HG02938 (cell line): ENCODE measurements at regions not wholly inside any gene's neighbourhood (a gene's known extent, or its start where the extent isn't known, plus 50 kb on each side); places are given as distances from the start of the nearest gene placed in this dataset.
A peak's percentile ranks its signal among the peaks of the same experiment; 100 is the strongest.
"Not testable (repeated sequence)": the region's sequence is repeated elsewhere in the genome, so short reads cannot be mapped to it uniquely, and the experiment has no call there.

Source experiments
- ATAC-seq: cut with Tn5 transposase; IDR thresholded peaks from one replicate; pipeline ENCODE4 v1.9.1; 2021; ENCODE audit warnings: mild to moderate bottlenecking, moderate library complexity; ENCODE audit not compliant: unreplicated experiment

DNA sequence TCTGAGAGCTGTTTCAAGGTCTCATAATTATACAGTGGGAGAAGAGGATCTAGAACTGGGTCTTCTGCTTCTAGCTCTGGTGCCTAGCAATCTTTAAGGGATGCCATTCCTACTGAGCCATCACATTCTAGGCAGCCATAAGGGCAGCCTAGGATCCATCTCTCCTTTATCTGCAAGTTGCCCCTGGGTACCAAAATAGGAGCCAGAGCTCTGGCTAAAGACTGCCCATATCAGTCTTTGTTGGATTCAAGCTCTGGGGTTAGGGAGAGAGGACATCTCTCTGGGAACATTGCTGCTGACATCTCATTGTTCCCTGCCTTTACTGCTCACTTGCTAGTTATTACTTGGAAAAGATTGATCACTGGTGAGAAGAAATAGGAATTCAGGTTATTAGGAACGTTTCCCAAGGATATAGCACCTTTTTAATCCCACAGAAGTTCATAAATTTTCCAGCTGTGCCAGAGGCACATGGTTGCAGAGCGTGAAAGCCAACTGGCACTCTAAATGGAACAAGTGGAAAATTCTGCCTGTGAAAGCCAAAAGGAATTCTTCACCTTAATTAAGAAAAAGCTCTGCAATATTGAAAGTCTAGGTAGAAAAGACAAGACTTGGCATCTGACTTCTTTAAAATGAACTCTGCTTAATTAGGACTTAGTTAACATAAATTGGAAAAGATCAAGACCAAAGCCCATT is 102.2 kb downstream of the CDC42EP3 start:
- ATAC-seq, result no peak

DNA sequence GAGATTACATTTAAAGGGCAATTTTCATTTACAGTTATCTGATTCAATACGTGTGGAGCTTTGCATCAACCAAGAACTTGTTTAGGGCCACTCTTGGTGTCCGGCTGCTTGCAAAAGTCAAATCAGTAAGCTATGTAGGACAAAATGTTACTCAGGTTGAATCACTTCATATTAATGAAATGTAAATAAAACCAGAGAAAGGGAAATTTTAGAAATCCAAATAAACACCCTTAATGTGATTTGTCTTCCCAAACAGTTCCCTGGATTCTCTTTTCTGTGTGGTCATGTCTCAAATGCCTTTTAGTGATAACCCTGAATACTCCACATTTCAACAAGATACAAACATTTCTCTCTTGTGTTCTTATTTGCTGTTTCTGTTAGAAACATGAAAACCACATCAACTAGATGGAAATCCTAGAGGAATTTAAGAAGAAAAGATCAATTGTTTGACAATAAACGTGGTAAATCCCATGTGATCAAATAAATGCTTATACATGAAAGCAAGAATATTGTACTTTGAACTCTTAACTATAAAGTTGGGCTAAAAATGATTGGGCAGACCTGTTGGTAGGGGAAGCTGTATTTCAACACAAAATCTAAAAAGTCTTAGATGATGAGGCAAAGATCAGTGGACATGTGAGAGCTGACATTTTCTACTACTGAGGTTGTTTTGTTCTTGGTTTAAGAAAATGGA is 101.3 kb downstream of the CDC42EP3 start:
- no peak for ATAC-seq

DNA sequence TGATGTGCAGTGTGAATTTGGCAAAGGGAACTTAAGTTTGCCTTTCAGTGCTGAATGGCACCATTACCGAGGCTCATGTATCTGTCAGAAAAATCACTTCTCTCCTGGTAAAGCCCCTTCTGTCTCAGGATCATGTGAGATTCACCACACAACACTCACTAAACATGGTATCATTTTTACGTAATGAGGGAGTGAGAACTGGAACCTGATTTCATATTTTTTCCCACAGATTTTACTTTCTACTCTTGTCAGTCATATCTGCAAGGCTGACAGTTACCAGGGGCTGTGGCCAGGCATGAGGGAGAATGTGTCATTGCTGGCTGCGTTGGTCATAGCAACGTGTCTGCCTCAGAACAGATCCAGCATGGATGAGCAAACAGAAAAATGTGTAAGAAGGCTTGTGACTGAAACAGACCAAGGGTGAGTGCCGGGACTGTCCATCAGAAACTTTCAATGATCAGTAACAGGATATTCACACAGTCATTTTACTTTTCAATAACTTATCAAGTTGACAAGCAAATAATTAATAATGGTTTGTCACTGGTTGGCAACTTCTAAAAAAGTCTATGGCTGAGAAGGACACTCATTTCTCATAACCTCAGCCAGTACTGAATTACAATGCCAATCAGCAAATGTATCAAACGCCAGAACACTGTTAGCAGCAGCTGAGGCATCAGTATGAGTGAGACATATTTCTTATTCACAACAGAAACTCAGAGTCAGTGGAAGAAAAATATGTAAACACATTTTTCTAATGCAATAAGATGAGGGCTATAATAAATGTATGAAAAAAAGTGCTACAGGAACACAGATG is 100.5 kb downstream of the CDC42EP3 start:
- ATAC-seq, result peak; percentile 87

DNA sequence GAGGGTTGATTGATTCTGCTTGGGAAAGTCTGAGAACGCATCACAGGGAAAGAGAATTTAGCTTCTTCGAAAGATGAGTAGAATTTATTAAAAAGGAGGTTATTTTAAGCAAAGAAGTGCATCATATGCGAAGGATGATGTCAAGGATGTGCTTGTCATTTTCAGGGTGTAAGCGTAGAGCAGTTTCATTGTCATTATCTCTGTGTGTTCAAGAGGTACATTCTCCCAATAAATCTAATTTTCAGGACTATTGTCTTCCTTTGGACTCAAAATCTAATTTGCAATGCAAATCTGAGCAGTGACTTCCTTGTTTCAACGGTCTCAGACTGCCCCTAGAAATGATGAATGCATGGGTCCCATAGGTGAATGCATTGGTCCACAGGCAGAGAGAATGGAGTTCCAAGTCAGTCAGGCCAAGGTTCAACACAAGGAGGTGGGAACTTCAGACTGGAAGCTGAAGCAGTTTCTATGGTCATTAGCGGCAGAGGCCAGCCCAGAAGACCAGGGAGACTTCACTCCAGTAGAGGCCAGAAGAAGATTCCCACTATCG is 99.8 kb downstream of the CDC42EP3 start:
- ATAC-seq, result no peak

DNA sequence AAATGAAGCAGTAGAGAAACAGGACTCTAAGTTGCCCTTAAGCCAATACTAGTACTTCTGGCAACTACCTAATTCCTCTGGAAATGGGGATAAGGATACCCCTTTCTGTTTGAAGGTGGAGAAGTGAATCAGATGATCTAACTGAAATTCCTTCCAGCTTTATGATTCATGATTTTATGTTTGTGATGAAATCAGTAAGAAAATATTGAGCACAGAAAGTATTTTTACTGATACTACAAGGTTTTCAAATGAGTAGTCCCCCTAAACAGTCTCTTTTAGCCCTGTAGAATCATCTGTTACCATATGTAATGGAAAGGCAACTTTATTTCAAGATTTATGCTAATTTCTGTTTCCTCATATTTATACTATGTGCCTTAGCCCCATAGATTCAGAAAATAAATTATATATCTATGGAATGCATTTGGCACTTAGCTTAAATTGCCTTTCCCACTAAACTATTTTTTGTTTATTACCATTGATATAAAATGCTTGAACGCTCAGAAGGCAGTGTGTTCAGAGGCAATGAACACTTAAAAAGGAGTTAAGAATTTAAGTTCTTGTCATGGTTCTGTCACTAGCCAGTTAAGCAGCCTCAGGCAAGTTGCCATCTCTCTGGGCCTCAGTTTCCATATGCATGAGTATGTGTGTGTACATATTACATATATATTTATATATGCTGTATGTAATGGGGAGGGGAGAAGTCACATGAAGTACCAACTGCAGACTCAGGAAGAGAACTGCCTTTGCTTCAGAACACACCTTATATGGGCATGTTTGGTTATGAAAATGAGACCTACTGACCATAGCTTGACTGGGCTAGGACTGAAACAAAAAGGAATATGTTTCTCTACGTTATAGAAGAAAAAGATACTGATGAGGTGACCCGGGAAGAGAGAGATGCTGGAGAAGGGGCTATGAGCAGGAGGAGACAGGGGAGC is 97.7 kb downstream of the CDC42EP3 start:
- peak; percentile 42 for ATAC-seq

DNA sequence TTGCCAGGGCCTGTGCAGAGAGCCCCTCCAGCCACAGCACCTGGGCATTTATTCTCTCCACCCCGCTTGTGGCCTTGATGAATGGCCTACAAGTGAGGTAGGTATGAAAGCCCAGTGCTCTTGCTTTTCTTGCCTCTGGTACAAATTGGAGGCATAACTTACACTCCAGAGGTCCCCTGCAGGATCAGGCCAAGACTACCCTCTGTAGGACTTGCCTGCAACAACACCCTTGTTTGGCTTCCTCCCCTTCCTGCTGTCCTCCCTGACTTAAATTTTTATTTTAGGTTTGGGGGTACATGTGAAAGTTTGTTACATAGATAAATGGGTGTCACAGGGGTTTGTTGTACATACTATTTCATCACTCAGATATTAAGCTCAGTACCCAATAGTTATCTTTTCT is 95.7 kb downstream of the CDC42EP3 start:
- ATAC-seq, result no peak

DNA sequence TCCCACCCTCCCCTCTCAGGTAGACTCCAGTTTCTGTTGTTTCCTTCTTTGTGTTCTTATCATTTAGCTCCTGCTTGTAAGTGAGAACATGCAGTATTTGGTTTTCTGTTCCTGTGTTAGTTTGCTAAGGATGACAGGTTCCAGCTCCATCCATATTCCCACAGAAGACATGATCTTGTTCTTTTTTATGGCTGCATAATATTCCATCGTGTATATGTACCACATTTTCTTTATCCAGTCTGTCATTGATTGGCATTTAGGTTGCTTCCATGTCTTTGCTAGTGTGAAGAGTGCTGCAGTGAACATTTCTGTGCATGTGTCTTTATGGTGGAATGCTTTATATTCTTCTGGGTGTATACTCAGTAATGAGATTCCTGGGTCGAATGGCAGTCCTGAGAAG is 95.2 kb downstream of the CDC42EP3 start:
- not testable (repeated sequence) for ATAC-seq

DNA sequence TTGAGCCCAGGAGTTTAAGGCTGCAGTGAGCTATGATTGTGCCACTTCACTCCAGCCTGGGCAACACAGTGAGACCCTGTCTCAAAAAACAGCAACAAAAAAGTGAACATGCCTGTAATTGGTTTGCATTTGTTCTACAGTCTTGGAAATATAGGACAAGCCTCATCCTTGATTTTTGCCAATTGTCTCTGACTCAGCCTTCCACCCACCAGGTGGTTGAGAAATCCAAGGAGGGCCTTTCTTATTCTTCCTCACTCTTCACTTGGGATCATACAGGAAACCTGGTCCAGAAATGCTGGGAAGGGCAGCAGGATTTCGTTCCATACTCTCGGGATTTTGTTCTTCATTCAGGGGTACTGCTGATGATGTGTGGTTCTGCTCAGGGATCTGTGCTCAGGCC is 94.6 kb downstream of the CDC42EP3 start:
- no peak for ATAC-seq

DNA sequence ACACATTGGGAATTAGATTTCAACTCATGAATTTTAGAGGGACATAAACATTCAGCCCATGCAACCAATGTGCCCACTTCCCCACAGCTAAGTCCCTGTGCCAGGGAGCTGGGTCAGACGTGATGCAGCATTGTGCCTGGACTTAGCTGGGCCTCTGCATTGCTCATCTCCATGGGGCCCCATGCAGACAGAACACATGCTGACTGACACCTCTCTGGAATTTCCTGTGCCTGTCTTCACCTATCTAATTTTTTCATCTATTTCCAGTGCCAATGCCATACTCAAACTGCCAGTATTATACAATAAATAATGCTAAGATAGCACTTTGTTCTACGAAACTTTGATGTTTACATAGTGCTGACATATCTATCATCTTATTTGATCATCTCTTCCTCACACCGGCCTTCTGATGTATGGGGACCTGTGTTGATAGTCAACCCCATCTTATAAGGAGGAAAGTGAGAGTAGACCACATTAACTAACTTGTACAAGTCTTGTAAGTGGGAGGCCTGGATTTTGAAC is 92.2 kb downstream of the CDC42EP3 start:
- no peak for ATAC-seq

DNA sequence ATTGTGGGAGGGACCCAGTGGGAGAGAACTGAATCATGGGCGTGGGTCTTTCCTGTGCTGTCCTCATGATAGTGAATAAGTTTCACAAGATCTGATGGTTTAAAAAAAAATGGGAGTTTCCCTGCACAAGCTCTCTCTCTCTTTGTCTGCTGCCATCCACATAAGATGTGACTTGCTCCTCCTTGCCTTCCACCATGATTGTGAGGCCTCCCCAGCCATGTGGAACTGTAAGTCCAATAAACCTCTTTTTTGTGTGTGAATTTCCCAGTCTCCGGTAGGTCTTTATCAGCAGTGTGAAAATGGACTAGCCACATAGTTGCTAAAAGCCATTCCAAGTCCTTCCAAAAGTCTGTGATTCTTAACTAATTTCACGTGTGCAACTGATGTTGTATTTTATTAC is 91.5 kb downstream of the CDC42EP3 start:
- ATAC-seq, result not testable (repeated sequence)

DNA sequence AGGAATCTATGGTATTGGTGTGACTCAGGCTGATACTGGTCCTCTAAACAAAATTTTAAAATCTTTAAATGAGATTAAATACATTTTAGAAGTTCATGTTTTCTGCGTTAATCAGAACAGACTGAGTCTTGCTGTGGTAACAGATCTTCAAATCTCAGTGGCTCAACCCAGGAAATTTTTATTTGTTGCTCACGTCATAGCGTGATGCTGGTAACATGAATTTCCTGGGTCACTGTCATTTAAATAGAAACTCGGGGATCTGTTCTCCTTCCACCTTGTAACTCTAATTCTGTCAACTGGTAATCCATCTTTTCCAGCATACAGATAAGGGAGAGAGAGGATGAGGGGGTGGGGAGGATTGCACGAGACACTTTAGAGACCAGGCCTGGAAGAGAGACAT is 90.0 kb downstream of the CDC42EP3 start:
- no peak for ATAC-seq

DNA sequence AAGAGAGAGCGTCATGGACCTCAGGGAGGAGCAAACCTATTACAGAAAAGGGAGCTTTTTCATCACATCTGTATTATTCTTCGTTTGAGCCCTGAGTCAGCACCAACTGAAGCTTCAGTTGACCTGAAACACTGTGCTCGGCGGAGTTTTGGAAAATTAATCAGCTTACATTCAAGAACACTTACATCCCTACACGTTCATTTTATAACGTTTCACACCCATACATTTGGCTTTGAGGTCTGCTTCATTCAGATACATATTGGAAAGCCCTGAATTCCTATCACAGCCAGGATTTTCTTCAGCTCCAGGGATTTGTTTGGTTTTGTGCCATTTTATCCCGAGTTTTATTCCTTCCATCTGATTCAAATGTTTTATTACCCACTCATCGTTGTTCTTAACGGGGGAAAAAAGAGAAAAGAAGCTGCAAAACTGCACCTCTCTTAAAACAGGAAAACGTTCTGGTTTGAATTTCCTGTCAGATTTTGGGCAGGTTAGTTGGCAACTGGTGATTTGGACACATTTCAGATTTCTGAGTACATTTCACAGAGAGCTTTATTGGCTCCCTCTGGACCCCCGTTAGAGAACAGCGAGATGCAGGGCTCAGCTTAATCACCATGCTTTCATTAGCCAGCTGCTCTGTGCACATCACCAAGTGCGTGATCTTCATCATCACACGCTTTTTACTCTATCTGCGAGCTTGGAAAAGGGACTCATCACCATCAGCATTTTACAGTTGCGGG is 88.8 kb downstream of the CDC42EP3 start:
- no peak for ATAC-seq

DNA sequence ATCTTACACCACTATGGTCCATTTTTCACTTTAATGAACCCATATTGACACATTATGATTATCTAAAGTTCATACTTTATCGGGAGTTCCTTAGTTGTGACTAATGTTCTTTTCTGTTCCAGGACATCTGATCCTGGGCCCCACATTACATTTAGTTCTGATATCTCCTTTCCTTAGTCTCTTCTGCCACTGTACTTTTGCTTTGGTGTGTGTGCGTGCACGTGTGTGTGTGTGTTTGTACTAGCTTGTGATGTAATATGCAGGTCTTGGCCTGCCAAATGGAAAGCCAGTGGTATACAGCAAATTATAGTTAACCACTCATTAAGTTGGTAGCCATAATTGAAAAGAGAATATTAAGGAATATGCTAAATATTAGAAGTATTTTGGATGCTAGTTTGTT is 88.0 kb downstream of the CDC42EP3 start:
- no peak for ATAC-seq

DNA sequence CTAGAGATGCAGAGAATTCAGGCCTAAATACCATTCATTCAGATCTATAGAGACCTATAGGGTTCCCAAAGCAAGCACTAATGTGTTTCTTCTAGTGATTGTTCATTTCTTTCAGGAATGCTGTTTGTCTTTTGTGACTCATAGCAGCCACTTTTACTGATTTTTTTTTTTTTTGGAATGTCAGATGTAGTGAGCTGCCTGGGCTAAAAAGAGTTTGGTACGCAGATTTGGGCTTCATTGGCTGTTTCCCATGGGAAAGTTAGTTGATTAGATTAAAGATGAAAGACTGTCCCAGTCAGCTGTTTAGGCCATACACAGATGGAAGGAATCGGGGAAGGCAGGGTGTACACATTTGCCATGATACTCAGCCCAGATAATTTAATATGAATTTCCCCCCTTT is 87.6 kb downstream of the CDC42EP3 start:
- no peak for ATAC-seq

DNA sequence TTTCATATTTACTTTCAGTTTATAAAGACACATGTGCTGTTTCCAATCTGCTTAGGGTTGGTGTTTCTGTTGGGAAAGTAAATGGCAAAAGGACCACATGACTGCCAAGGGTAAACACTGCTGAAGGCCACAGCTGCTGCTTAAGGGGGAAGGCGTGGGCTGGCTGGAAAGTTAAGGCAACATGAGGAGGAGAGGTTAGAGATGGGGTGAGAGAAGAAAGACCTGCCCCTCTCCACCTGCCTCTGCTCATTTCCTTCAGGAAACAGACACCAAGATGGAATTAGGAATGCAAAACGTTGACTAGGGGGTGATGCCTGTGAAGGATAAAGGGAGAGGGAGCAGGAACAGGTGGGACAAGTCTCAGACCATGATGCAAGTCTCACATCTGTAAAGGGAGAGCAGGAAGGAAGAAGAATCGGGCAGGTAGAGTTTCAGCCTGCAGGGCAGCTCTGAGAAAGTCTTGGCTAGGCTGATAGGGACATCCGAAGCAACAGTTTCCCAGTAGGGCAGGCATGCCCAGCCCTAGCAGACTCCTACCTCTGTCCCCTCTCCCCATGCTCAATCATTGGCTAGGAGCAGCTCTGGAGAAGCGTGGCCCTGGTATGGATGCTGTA is 86.0 kb downstream of the CDC42EP3 start:
- ATAC-seq, result no peak

DNA sequence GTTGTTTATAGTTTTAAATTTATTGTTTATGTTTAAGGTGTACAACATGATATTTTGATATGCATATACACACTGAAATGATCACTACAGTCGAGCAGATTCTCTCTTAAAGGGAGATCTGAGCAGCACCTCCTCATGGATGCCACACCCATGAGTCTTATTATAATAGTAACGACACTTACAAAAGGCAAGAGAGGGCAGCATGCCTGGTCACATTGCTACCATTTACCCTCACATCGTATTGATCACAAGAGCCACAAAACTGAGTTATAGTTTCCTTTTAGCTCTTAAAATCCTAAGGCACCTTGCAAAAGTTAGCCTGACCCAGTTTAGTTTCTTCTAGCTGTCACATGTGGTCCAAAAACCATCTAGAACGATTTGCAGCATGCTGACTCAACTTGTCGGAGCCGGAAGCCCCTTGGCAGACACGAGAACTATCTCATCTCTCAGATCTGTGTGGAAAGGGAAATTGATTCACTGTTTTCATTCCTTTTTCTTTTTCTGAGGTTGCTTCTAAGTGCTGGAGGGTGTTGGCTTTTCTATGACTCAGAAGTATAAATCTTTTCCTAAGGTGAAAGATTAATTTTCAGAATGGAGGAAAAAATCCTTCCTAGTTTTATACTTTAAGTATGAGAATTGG is 85.3 kb downstream of the CDC42EP3 start:
- ATAC-seq, result no peak

DNA sequence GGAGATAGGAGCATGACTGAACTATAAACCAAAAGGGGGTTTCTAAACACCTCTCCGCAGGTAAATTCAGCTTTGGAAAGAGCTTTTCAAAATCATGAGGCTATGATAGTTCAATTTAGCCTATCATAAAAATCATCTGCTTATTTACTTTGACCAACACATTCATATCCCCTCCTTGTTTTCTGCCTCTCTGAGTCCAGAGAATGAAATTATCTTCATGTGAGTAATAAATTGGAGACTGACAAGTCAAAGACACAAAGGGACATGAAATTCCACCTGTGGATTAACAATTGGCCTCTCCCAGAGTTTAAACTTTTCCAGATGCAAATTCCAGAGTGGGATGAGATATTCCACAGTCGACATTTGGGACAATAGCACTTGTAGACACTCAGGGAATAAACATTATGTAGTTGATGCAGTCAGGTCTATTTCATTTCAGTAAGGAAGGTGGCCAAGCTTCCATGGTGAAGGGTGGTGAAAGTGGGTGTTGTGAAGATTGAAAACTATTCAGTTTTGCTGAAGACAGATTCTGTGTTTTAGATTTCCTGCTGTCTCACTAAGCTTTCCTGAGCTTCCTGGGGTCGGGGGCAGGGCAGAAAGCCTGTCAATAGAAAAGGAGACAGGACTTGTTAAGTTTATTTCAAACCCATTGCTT is 84.7 kb downstream of the CDC42EP3 start:
- no peak for ATAC-seq

DNA sequence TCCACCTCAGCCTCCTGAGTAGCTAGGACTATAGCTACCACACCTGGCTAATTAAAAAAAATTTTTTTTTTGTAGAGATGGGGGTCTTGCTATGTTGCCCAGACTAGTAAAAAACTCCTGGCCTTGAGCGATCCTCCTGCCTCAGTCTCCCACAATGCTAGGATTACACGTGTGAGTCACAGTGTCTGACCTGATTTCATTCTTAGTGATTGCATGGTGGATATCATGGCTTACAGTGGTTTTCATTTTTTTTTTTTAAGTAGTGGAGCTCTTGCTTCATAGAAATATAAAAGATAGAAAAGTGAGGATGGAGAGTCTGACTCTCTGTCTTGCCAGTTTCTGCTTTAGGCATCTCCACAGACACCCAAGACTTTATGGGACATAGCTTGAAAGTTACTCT is 83.6 kb downstream of the CDC42EP3 start:
- ATAC-seq, result no peak
